ENCODE measurements at regions not wholly inside any gene's neighbourhood (a gene's known extent, or its start where the extent isn't known, plus 50 kb on each side); places are given as distances from the start of the nearest gene placed in this dataset.
"Not testable (repeated sequence)": the region's sequence is repeated elsewhere in the genome, so short reads cannot be mapped to it uniquely, and the experiment has no call there.

DNA sequence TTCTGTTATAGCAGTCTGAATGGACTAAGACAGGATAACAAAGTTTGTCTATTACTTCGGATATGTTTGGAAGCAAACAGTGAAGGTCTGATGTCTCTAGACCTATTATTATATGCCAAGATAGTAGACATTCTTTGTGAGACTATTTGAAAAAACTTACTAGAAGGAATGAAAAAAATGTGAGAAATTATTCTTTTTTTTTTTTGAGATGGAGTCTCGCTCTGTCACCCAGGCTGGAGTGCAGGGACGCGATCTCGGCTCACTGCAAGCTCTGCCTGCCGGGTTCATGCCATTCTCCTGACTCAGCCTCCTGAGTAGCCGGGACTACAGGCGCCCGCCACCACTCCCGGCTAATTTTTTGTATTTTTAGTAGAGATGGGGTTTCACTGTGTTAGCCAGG is 690.7 kb upstream of the SLC35B3 start:
- intact Hi-C loops (cut with micrococcal nuclease); DNase-seq (ENCODE audit: low read depth, low spot score); ATAC-seq; H3K27ac ChIP-seq (ENCODE audit: low read depth, low read length); H3K36me3 ChIP-seq (ENCODE audit: control insufficient read depth in 1 of 2, insufficient read depth in 2 of 2, low read length in 2 of 2); POLR2A ChIA-PET; CTCF ChIA-PET; H3K4me3 ChIP-seq (replicated peaks in 1 of 2; ENCODE audit: low read depth in 1 of 2, low read length in 2 of 2); RAD21 ChIA-PET (ENCODE audit: low non-redundant PET in 1 of 2, low total read pairs in 2 of 2, uncharacterized antibody in 2 of 2, unreplicated experiment in 2 of 2); H3K9me2 ChIP-seq (ENCODE audit: insufficient read depth); BruUV-seq (replicated peaks); H4K20me1 ChIP-seq (ENCODE audit: insufficient read depth); H3K79me2 ChIP-seq (ENCODE audit: insufficient read depth, low read length); H3K9ac ChIP-seq (ENCODE audit: low read length); H3K27me3 ChIP-seq (ENCODE audit: insufficient read depth, low read length); H3K9me3 ChIP-seq (ENCODE audit: control insufficient read depth in 1 of 2, insufficient read depth in 1 of 2, low read depth in 1 of 2, low read length in 2 of 2): not testable (repeated sequence)
- Histone ChIP-seq H2AFZ (ENCODE audit: low read depth, low read length, poor library complexity, severe bottlenecking) (peak overlapping the region; percentile 60), H3K4me1 (ENCODE audit: control insufficient read depth in 1 of 2, insufficient read depth in 2 of 2, low read length in 2 of 2) (peaks cover 0 to 16% of the 10 kb centered on the region in 2 experiments; a peak in 2 of 4 replicates), H3K4me2 (ENCODE audit: low read length) (peak overlapping the region; percentile 39; the same call in 1 of the 2 replicates)

- RAD21 ChIA-PET (ENCODE audit: low non-redundant PET in 1 of 2, low total read pairs in 2 of 2, uncharacterized antibody in 2 of 2, unreplicated experiment in 2 of 2): no interaction called here
- no TSS peak for BruUV-seq (replicated peaks)
- no peaks in the 10 kb centered on the region for H3K36me3 ChIP-seq (ENCODE audit: control insufficient read depth in 1 of 2, insufficient read depth in 2 of 2, low read length in 2 of 2)
- H3K4me2 ChIP-seq (ENCODE audit: low read length): no peak overlapping the region
- CTCF ChIA-PET: no interaction called here
- H3K4me1 ChIP-seq (ENCODE audit: control insufficient read depth in 1 of 2, insufficient read depth in 2 of 2, low read length in 2 of 2): peaks cover 0 to 6% of the 10 kb centered on the region in 2 experiments; a peak in 2 of 4 replicates
- H3K27ac ChIP-seq (ENCODE audit: low read depth, low read length): no peak overlapping the region
- H4K20me1 ChIP-seq (ENCODE audit: insufficient read depth): no peaks in the 10 kb centered on the region
- POLR2A ChIA-PET: no interaction called here
- no peaks in the 10 kb centered on the region for H3K27me3 ChIP-seq (ENCODE audit: insufficient read depth, low read length)
- no peaks in the 10 kb centered on the region for H3K9me3 ChIP-seq (ENCODE audit: control insufficient read depth in 1 of 2, insufficient read depth in 1 of 2, low read depth in 1 of 2, low read length in 2 of 2)
- no peak overlapping the region for H3K9ac ChIP-seq (ENCODE audit: low read length)
- H3K4me3 ChIP-seq (replicated peaks in 1 of 2; ENCODE audit: low read depth in 1 of 2, low read length in 2 of 2): no peak overlapping the region
- H3K79me2 ChIP-seq (ENCODE audit: insufficient read depth, low read length): no peaks in the 10 kb centered on the region
- DNase-seq (ENCODE audit: low read depth, low spot score) (no peak), ATAC-seq (no peak)
- intact Hi-C loops (cut with micrococcal nuclease): no loop called here
- no peaks in the 10 kb centered on the region for H3K9me2 ChIP-seq (ENCODE audit: insufficient read depth)
- no peak overlapping the region for H2AFZ ChIP-seq (ENCODE audit: low read depth, low read length, poor library complexity, severe bottlenecking)
- no peak for TF ChIP-seq TCF7L2 (IDR thresholded peaks at IDR 0.05; ENCODE audit: borderline replicate concordance, extremely low read depth, insufficient read depth, insufficient read length)
- no peak for TF ChIP-seq CBX3 (IDR thresholded peaks at IDR 0.05; ENCODE audit: low read depth)
- TF ChIP-seq, protein P1, sequence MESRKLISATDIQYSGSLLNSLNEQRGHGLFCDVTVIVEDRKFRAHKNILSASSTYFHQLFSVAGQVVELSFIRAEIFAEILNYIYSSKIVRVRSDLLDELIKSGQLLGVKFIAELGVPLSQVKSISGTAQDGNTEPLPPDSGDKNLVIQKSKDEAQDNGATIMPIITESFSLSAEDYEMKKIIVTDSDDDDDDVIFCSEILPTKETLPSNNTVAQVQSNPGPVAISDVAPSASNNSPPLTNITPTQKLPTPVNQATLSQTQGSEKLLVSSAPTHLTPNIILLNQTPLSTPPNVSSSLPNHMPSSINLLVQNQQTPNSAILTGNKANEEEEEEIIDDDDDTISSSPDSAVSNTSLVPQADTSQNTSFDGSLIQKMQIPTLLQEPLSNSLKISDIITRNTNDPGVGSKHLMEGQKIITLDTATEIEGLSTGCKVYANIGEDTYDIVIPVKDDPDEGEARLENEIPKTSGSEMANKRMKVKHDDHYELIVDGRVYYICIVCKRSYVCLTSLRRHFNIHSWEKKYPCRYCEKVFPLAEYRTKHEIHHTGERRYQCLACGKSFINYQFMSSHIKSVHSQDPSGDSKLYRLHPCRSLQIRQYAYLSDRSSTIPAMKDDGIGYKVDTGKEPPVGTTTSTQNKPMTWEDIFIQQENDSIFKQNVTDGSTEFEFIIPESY (IDR thresholded peaks at IDR 0.05; ENCODE audit: extremely low read depth, insufficient replicate concordance, low read length): no peak
- no peak for TF ChIP-seq MAX (IDR thresholded peaks at IDR 0.05)
- no peak for TF ChIP-seq REST (IDR thresholded peaks at IDR 0.05; ENCODE audit: low read depth)
- no peak for TF ChIP-seq CEBPB (IDR thresholded peaks at IDR 0.05; ENCODE audit: low read depth)
- TF ChIP-seq ELF1 (IDR thresholded peaks at IDR 0.05; ENCODE audit: borderline replicate concordance, low read depth): no peak
- no peak for TF ChIP-seq POLR2A (IDR thresholded peaks at IDR 0.05; ENCODE audit: borderline replicate concordance, extremely low read depth, insufficient read depth, insufficient read length)
- TF ChIP-seq POLR2AphosphoS5 (IDR thresholded peaks at IDR 0.05; ENCODE audit: low read depth, low read length): no peak
- TF ChIP-seq ZFX (IDR thresholded peaks at IDR 0.05): no peak
- no peak for TF ChIP-seq FOSL1 (IDR thresholded peaks at IDR 0.05; ENCODE audit: low read depth)
- no peak for TF ChIP-seq SRF (IDR thresholded peaks at IDR 0.05; ENCODE audit: low read depth)
- no peak for TF ChIP-seq EZH2phosphoT487 (IDR thresholded peaks at IDR 0.05; ENCODE audit: borderline replicate concordance)
- no peak for TF ChIP-seq ZNF274 (IDR thresholded peaks at IDR 0.05; ENCODE audit: low read depth, low read length)
- TF ChIP-seq, protein P2, sequence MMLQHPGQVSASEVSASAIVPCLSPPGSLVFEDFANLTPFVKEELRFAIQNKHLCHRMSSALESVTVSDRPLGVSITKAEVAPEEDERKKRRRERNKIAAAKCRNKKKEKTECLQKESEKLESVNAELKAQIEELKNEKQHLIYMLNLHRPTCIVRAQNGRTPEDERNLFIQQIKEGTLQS (IDR thresholded peaks at IDR 0.05): no peak
- TF ChIP-seq YY1 (IDR thresholded peaks at IDR 0.05; ENCODE audit: extremely low read depth, insufficient replicate concordance, low read depth, low read length): no peak
- no peak for TF ChIP-seq EZH2 (IDR thresholded peaks at IDR 0.05)
These were observed 686.2 kb upstream of the SLC35B3 start for GRCh38 chr6:9121549-9121948.
